ENCODE measurements at regions not wholly inside any gene's neighbourhood (a gene's known extent, or its start where the extent isn't known, plus 50 kb on each side); places are given as distances from the start of the nearest gene placed in this dataset.

GRCh38 chr9:20117986-20118385 is 329.1 kb upstream of the SLC24A2 start:
- DNase-seq (ENCODE audit: low read depth in 2 of 2) = no peak

- no peak for DNase-seq (ENCODE audit: low read depth in 2 of 2)
These were observed 328.6 kb upstream of the SLC24A2 start for GRCh38 chr9:20117482-20117881.

- DNase-seq (ENCODE audit: low read depth in 2 of 2) = no peak
These were observed 326.1 kb upstream of the SLC24A2 start for GRCh38 chr9:20114974-20115373.

GRCh38 chr9:20112205-20112783 is 323.5 kb upstream of the SLC24A2 start:
- no peak for DNase-seq (ENCODE audit: low read depth in 2 of 2)

GRCh38 chr9:20111173-20111843 is 322.5 kb upstream of the SLC24A2 start:
- DNase-seq (ENCODE audit: low read depth in 2 of 2) = no peak

- DNase-seq (ENCODE audit: low read depth in 2 of 2) = no peak
These were observed 306.7 kb upstream of the SLC24A2 start for GRCh38 chr9:20095430-20096092.

- DNase-seq (ENCODE audit: low read depth in 2 of 2) = no peak
These were observed 303.7 kb upstream of the SLC24A2 start for GRCh38 chr9:20092561-20092960.

- DNase-seq (ENCODE audit: low read depth in 2 of 2) = no peak
These were observed 298.6 kb upstream of the SLC24A2 start for GRCh38 chr9:20087481-20087880.

- DNase-seq (ENCODE audit: low read depth in 2 of 2) = no peak
These were observed 297.0 kb upstream of the SLC24A2 start for GRCh38 chr9:20085842-20086241.

- DNase-seq (ENCODE audit: low read depth in 2 of 2) = no peak
These were observed 295.3 kb upstream of the SLC24A2 start for GRCh38 chr9:20084125-20084524.

GRCh38 chr9:20083390-20083789 is 294.6 kb upstream of the SLC24A2 start:
- DNase-seq (ENCODE audit: low read depth in 2 of 2) = no peak

GRCh38 chr9:20082831-20083230 is 294.0 kb upstream of the SLC24A2 start:
- no peak for DNase-seq (ENCODE audit: low read depth in 2 of 2)

- DNase-seq (ENCODE audit: low read depth in 2 of 2) = no peak
These were observed 293.6 kb upstream of the SLC24A2 start for GRCh38 chr9:20082406-20082805.

GRCh38 chr9:20078246-20078645 is 289.4 kb upstream of the SLC24A2 start:
- no peak for DNase-seq (ENCODE audit: low read depth in 2 of 2)

GRCh38 chr9:20074291-20074690 is 285.5 kb upstream of the SLC24A2 start:
- no peak for DNase-seq (ENCODE audit: low read depth in 2 of 2)

- no peak for DNase-seq (ENCODE audit: low read depth in 2 of 2)
These were observed 281.5 kb upstream of the SLC24A2 start for GRCh38 chr9:20070336-20070735.

- DNase-seq (ENCODE audit: low read depth in 2 of 2) = no peak
These were observed 277.2 kb upstream of the SLC24A2 start for GRCh38 chr9:20065796-20066700.

- no peak for DNase-seq (ENCODE audit: low read depth in 2 of 2)
These were observed 276.2 kb upstream of the SLC24A2 start for GRCh38 chr9:20065046-20065445.

GRCh38 chr9:20054734-20055133 is 265.9 kb upstream of the SLC24A2 start:
- no peak for DNase-seq (ENCODE audit: low read depth in 2 of 2)

- no peak for DNase-seq (ENCODE audit: low read depth in 2 of 2)
These were observed 260.1 kb upstream of the SLC24A2 start for GRCh38 chr9:20048985-20049384.

GRCh38 chr9:20048437-20048836 is 259.6 kb upstream of the SLC24A2 start:
- DNase-seq (ENCODE audit: low read depth in 2 of 2) = no peak

GRCh38 chr9:20044686-20045085 is 255.8 kb upstream of the SLC24A2 start:
- DNase-seq (ENCODE audit: low read depth in 2 of 2) = no peak
